GM23338 (cell line): ENCODE measurements at regions not wholly inside any gene's neighbourhood (a gene's known extent, or its start where the extent isn't known, plus 50 kb on each side); places are given as distances from the start of the nearest gene placed in this dataset.

ENCODE experiments used
- ATAC-seq: fragments of 200-7000 bp; cut with Tn5 transposase; 3 replicates; pipeline ENCODE4 v1.9.1; 2020
- DNase-seq: peaks from one replicate; pipeline ENCODE4 v3.0.0-alpha.2; 2015; ENCODE audit warnings: low spot score
- H2AFZ ChIP-seq: fragments of 200-600 bp; sonication (generic); 2 replicates; pipeline ENCODE4 v1.8.0; 2016; ENCODE audit warnings: antibody characterized with exemption, mild to moderate bottlenecking, moderate library complexity
- H3F3A ChIP-seq: fragments of 200-600 bp; sonication (generic); replicated peaks from 2 replicates; pipeline ENCODE4 v1.8.0; 2017; ENCODE audit warnings: antibody characterized with exemption, mixed run types, low read depth
- H3K27ac ChIP-seq: fragments of 200-600 bp; sonication (generic); 2 replicates; pipeline ENCODE4 v1.6.1; 2016; ENCODE audit warnings: low read depth
- H3K27me3 ChIP-seq: fragments of 200-600 bp; sonication (generic); 2 replicates; pipeline ENCODE4 v1.8.0; 2016; ENCODE audit warnings: mild to moderate bottlenecking, mixed run types, moderate library complexity; ENCODE audit not compliant: insufficient read depth
- H3K36me3 ChIP-seq: fragments of 200-600 bp; sonication (generic); 2 replicates; pipeline ENCODE4 v1.8.0; 2016; ENCODE audit warnings: mild to moderate bottlenecking; ENCODE audit not compliant: insufficient read depth
- H3K4me1 ChIP-seq: fragments of 200-600 bp; sonication (generic); 2 replicates; pipeline ENCODE4 v1.8.0; 2016; ENCODE audit warnings: mild to moderate bottlenecking, moderate library complexity; ENCODE audit not compliant: insufficient read depth
- H3K4me2 ChIP-seq: fragments of 200-600 bp; sonication (generic); 2 replicates; pipeline ENCODE4 v1.7.1; 2017; ENCODE audit warnings: mixed run types
- H3K4me3 ChIP-seq: fragments of 200-600 bp; sonication (generic); 2 replicates; pipeline ENCODE4 v1.6.1; 2016; ENCODE audit warnings: mixed run types
- H3K79me2 ChIP-seq: fragments of 200-600 bp; sonication (generic); replicated peaks from 2 replicates; pipeline ENCODE4 v1.8.0; 2017; ENCODE audit warnings: mild to moderate bottlenecking; ENCODE audit not compliant: insufficient read depth
- H3K9me2 ChIP-seq: fragments of 200-600 bp; sonication (generic); 2 replicates; pipeline ENCODE4 v1.8.0; 2017; ENCODE audit not compliant: insufficient read depth
- H4K20me1 ChIP-seq: fragments of 200-600 bp; sonication (generic); replicated peaks from 2 replicates; pipeline ENCODE4 v1.8.0; 2017; ENCODE audit warnings: mild to moderate bottlenecking; ENCODE audit not compliant: insufficient read depth
- H3K27ac Mint-ChIP-seq: 2 replicates; pipeline ENCODE4 v1.8.0; 2020; ENCODE audit warnings: inconsistent platforms, mild to moderate bottlenecking, moderate library complexity, mixed read lengths
- H3K27me3 Mint-ChIP-seq: 3 replicates; pipeline ENCODE4 v1.8.0; 2022; ENCODE audit warnings: low read depth, mild to moderate bottlenecking, moderate library complexity, mixed read lengths, inconsistent platforms; ENCODE audit not compliant: insufficient read depth, poor library complexity
- H3K36me3 Mint-ChIP-seq: 3 replicates; pipeline ENCODE4 v1.8.0; 2021; ENCODE audit warnings: low read depth, mild to moderate bottlenecking, inconsistent platforms, moderate library complexity, mixed read lengths
- H3K4me1 Mint-ChIP-seq: 3 replicates; pipeline ENCODE4 v1.8.0; 2020; ENCODE audit warnings: mild to moderate bottlenecking, inconsistent platforms, mixed read lengths
- H3K4me3 Mint-ChIP-seq: 3 replicates; pipeline ENCODE4 v1.8.0; 2021; ENCODE audit warnings: moderate library complexity, mild to moderate bottlenecking, inconsistent platforms, mixed read lengths
- H3K9me3 Mint-ChIP-seq: 3 replicates; pipeline ENCODE4 v1.8.0; 2020; ENCODE audit warnings: moderate library complexity, mild to moderate bottlenecking, inconsistent platforms, mixed read lengths
- EZH2phosphoT487 ChIP-seq: fragments of 200-600 bp; sonication (generic); IDR thresholded peaks from one replicate; pipeline ENCODE4 v1.8.1; 2018; ENCODE audit warnings: antibody characterized with exemption; ENCODE audit not compliant: unreplicated experiment
- JUNB ChIP-seq: IDR thresholded peaks from one replicate; pipeline ENCODE4 v1.6.1; 2016; ENCODE audit warnings: antibody characterized with exemption; ENCODE audit not compliant: unreplicated experiment
- NANOG ChIP-seq: IDR thresholded peaks from 2 replicates; pipeline ENCODE4 v1.6.1; 2016; ENCODE audit warnings: antibody characterized with exemption, borderline replicate concordance
- POLR2AphosphoS5 ChIP-seq: IDR thresholded peaks from 2 replicates; pipeline ENCODE4 v1.6.1; 2016; ENCODE audit warnings: antibody characterized with exemption, low read depth
- REST ChIP-seq: IDR thresholded peaks from one replicate; pipeline ENCODE4 v1.6.1; 2018; ENCODE audit warnings: antibody characterized with exemption; ENCODE audit not compliant: unreplicated experiment
- STAT1 ChIP-seq: IDR thresholded peaks from one replicate; pipeline ENCODE4 v1.6.1; 2016; ENCODE audit warnings: antibody characterized with exemption; ENCODE audit not compliant: unreplicated experiment
- ZNF331 ChIP-seq: fragments of 250-450 bp; sonication (Bioruptor Pico); IDR thresholded peaks from 2 replicates; pipeline ENCODE4 v1.5.0; 2020; ENCODE audit warnings: low read depth, mild to moderate bottlenecking, moderate library complexity
- ZNF462 ChIP-seq: fragments of 250-450 bp; sonication (Bioruptor Pico); IDR thresholded peaks from 2 replicates; pipeline ENCODE4 v1.5.0; 2020; ENCODE audit warnings: mild to moderate bottlenecking, moderate library complexity

GRCh38 chr17:83024218-83024971, 55.0 kb upstream of the METRNL start (continued):
- TF ChIP-seq ZNF462 (CRISPR knock-in tag) = no peak
- TF ChIP-seq JUNB = no peak

- no peak overlapping the region for H3K4me3 ChIP-seq
- no peaks in the 10 kb centered on the region for H3F3A ChIP-seq
- H3K9me2 ChIP-seq = no peaks in the 10 kb centered on the region
- H3K4me2 ChIP-seq = no peak overlapping the region
- no peak overlapping the region for H2AFZ ChIP-seq
- Mint-ChIP-seq H3K9me3 (peaks cover 17% of the 10 kb centered on the region), H3K4me3 (no peak overlapping the region), H3K27me3 (peaks cover 6% of the 10 kb centered on the region), H3K4me1 (peaks cover 5% of the 10 kb centered on the region; the same call in 1 of the 3 replicates), H3K27ac (0 out of 2 replicates have a peak overlapping the region, but pooled peaks have one; percentile 3), H3K36me3 (peaks cover 20% of the 10 kb centered on the region)
- DNase-seq (no peak), ATAC-seq (no peak)
- no peaks in the 10 kb centered on the region for H3K79me2 ChIP-seq
- no peak overlapping the region for H3K27ac ChIP-seq
- no peaks in the 10 kb centered on the region for H3K27me3 ChIP-seq
- no peaks in the 10 kb centered on the region for H3K4me1 ChIP-seq
- H3K36me3 ChIP-seq = no peaks in the 10 kb centered on the region
- no peaks in the 10 kb centered on the region for H4K20me1 ChIP-seq
- no peak for TF ChIP-seq REST
- no peak for TF ChIP-seq STAT1
- TF ChIP-seq ZNF331 (CRISPR knock-in tag) = no peak
- no peak for TF ChIP-seq POLR2AphosphoS5
- no peak for TF ChIP-seq EZH2phosphoT487
- no peak for TF ChIP-seq NANOG
Observed at GRCh38 chr17:83025636-83026280, 53.7 kb upstream of the METRNL start.
